ENCODE measurements at regions not wholly inside any gene's neighbourhood (a gene's known extent, or its start where the extent isn't known, plus 50 kb on each side); places are given as distances from the start of the nearest gene placed in this dataset.
"Not testable (repeated sequence)": the region's sequence is repeated elsewhere in the genome, so short reads cannot be mapped to it uniquely, and the experiment has no call there.

DNA sequence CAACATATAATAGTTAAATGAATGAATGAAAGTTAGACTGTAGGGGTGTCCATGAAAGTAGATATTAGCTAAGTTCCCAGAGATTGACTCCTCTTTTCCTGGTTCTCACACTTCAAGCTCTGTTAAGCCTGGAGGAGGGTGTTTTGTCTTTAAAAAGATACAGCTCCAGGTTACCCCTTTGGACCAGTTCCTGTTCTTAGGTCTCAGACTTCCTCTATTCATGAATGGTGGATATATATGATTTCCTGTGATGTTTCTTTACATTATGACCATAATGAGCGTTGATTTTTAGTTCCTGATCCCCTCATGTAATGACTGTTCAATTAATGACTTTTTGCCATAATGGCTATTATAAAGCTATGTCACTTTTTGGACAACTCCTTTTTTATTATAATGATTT lies 115.9 kb downstream of the FAM72C start:
- TF ChIP-seq, protein P1, sequence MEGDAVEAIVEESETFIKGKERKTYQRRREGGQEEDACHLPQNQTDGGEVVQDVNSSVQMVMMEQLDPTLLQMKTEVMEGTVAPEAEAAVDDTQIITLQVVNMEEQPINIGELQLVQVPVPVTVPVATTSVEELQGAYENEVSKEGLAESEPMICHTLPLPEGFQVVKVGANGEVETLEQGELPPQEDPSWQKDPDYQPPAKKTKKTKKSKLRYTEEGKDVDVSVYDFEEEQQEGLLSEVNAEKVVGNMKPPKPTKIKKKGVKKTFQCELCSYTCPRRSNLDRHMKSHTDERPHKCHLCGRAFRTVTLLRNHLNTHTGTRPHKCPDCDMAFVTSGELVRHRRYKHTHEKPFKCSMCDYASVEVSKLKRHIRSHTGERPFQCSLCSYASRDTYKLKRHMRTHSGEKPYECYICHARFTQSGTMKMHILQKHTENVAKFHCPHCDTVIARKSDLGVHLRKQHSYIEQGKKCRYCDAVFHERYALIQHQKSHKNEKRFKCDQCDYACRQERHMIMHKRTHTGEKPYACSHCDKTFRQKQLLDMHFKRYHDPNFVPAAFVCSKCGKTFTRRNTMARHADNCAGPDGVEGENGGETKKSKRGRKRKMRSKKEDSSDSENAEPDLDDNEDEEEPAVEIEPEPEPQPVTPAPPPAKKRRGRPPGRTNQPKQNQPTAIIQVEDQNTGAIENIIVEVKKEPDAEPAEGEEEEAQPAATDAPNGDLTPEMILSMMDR (IDR thresholded peaks at IDR 0.05; ENCODE audit: low read length), result not testable (repeated sequence)
- not testable (repeated sequence) for TF ChIP-seq EZH2 (IDR thresholded peaks at IDR 0.05; ENCODE audit: borderline replicate concordance, low read length)

All from OCI-LY1 (cell line).